HFFc6 (cell line): ENCODE measurements at regions not wholly inside any gene's neighbourhood (a gene's known extent, or its start where the extent isn't known, plus 50 kb on each side); places are given as distances from the start of the nearest gene placed in this dataset.

Experiments used
- DNase-seq: peaks from one replicate; pipeline ENCODE4 v3.0.0-alpha.2; 2018
- H3K27ac Mint-ChIP-seq: 2 replicates; pipeline ENCODE4 v1.8.0; 2020; ENCODE audit warnings: mild to moderate bottlenecking, mixed read lengths
- H3K27me3 Mint-ChIP-seq: 2 replicates; pipeline ENCODE4 v1.8.0; 2021; ENCODE audit warnings: mild to moderate bottlenecking, moderate library complexity, mixed read lengths; ENCODE audit not compliant: insufficient read depth
- H3K36me3 Mint-ChIP-seq: 2 replicates; pipeline ENCODE4 v1.8.0; 2021; ENCODE audit warnings: low read depth, mixed read lengths
- H3K4me1 Mint-ChIP-seq: 2 replicates; pipeline ENCODE4 v1.8.0; 2020; ENCODE audit warnings: low read depth, mixed read lengths
- H3K4me3 Mint-ChIP-seq: 2 replicates; pipeline ENCODE4 v1.8.0; 2020; ENCODE audit warnings: mild to moderate bottlenecking, moderate library complexity, mixed read lengths
- H3K9me3 Mint-ChIP-seq: 2 replicates; pipeline ENCODE4 v1.8.0; 2020; ENCODE audit warnings: mild to moderate bottlenecking, mixed read lengths
- CTCF ChIP-seq: fragments of 200-600 bp; sonication (generic); IDR thresholded peaks from 2 replicates; pipeline ENCODE4 v1.5.0; 2021; ENCODE audit warnings: antibody characterized with exemption, mild to moderate bottlenecking

GRCh38 chr18:60675801-60676200 lies 303.2 kb upstream of the MC4R start:
- Mint-ChIP-seq H3K9me3 (peaks cover 5% of the 10 kb centered on the region; the same call in 1 of the 2 replicates), H3K4me1 (no peaks in the 10 kb centered on the region), H3K36me3 (no peaks in the 10 kb centered on the region), H3K27me3 (no peaks in the 10 kb centered on the region), H3K4me3 (no peak overlapping the region), H3K27ac (no peak overlapping the region)
- no peak for TF ChIP-seq CTCF
- no peak for DNase-seq

GRCh38 chr18:60676815-60677214 lies 304.2 kb upstream of the MC4R start:
- no peaks in the 10 kb centered on the region for H3K36me3 Mint-ChIP-seq
- peaks cover 5% of the 10 kb centered on the region; the same call in 1 of the 2 replicates for H3K9me3 Mint-ChIP-seq
- no peak overlapping the region for H3K4me3 Mint-ChIP-seq
- no peak for DNase-seq
- no peaks in the 10 kb centered on the region for H3K27me3 Mint-ChIP-seq
- no peak overlapping the region for H3K27ac Mint-ChIP-seq
- no peaks in the 10 kb centered on the region for H3K4me1 Mint-ChIP-seq
- TF ChIP-seq CTCF: no peak

- H3K36me3 Mint-ChIP-seq: no peaks in the 10 kb centered on the region
- no peak for DNase-seq
- peaks cover 1% of the 10 kb centered on the region; the same call in 1 of the 2 replicates for H3K27me3 Mint-ChIP-seq
- no peak overlapping the region for H3K27ac Mint-ChIP-seq
- no peak overlapping the region for H3K4me3 Mint-ChIP-seq
- peak; percentile 74 for TF ChIP-seq CTCF
- no peaks in the 10 kb centered on the region for H3K9me3 Mint-ChIP-seq
- H3K4me1 Mint-ChIP-seq: no peaks in the 10 kb centered on the region
Measured at GRCh38 chr18:60684843-60685513, 312.4 kb upstream of the MC4R start.

- H3K9me3 Mint-ChIP-seq: no peaks in the 10 kb centered on the region
- DNase-seq: no peak
- peaks cover 1% of the 10 kb centered on the region for H3K27me3 Mint-ChIP-seq
- H3K27ac Mint-ChIP-seq: no peak overlapping the region
- no peak overlapping the region for H3K4me3 Mint-ChIP-seq
- no peaks in the 10 kb centered on the region for H3K4me1 Mint-ChIP-seq
- TF ChIP-seq CTCF: no peak
- no peaks in the 10 kb centered on the region for H3K36me3 Mint-ChIP-seq
Measured at GRCh38 chr18:60686142-60686541, 313.6 kb upstream of the MC4R start.

- no peaks in the 10 kb centered on the region for H3K4me1 Mint-ChIP-seq
- H3K27ac Mint-ChIP-seq: no peak overlapping the region
- H3K36me3 Mint-ChIP-seq: no peaks in the 10 kb centered on the region
- TF ChIP-seq CTCF: no peak
- H3K4me3 Mint-ChIP-seq: no peak overlapping the region
- H3K9me3 Mint-ChIP-seq: no peaks in the 10 kb centered on the region
- H3K27me3 Mint-ChIP-seq: peaks cover 1% of the 10 kb centered on the region; the same call in 1 of the 2 replicates
- no peak for DNase-seq
Measured at GRCh38 chr18:60691061-60691460, 318.5 kb upstream of the MC4R start.
